Neuronal stem cell (in vitro differentiated cells): ENCODE measurements at regions not wholly inside any gene's neighbourhood (a gene's known extent, or its start where the extent isn't known, plus 50 kb on each side); places are given as distances from the start of the nearest gene placed in this dataset.

Experiments used
- DNase-seq: peaks from one replicate; pipeline ENCODE4 v3.0.0-alpha.2; 2013; ENCODE audit warnings: low spot score
- H2AFZ ChIP-seq: one replicate; pipeline ENCODE4 v1.6.1; 2013; ENCODE audit warnings: mild to moderate bottlenecking, low read length, inconsistent platforms
- H2AK5ac ChIP-seq: 2 replicates; pipeline ENCODE4 v1.6.1; 2013; ENCODE audit warnings: low read depth, mild to moderate bottlenecking, inconsistent platforms, low read length, moderate library complexity, mixed read lengths
- H2BK120ac ChIP-seq: 2 replicates; pipeline ENCODE4 v1.6.1; 2013; ENCODE audit warnings: low read depth, mild to moderate bottlenecking, inconsistent platforms, low read length, moderate library complexity, mixed read lengths
- H2BK12ac ChIP-seq: one replicate; pipeline ENCODE4 v1.6.1; 2013; ENCODE audit warnings: low read length, inconsistent platforms
- H2BK15ac ChIP-seq: 2 replicates; pipeline ENCODE4 v1.6.1; 2013; ENCODE audit warnings: mild to moderate bottlenecking, low read length, inconsistent platforms, mixed read lengths
- H2BK5ac ChIP-seq: one replicate; pipeline ENCODE4 v1.6.1; 2013; ENCODE audit warnings: inconsistent platforms, mild to moderate bottlenecking, low read length, moderate library complexity
- H3K14ac ChIP-seq: one replicate; pipeline ENCODE4 v1.6.1; 2013; ENCODE audit warnings: low read length, inconsistent platforms
- H3K18ac ChIP-seq: 2 replicates; pipeline ENCODE4 v1.6.1; 2013; ENCODE audit warnings: low read length, inconsistent platforms
- H3K23ac ChIP-seq: 2 replicates; pipeline ENCODE4 v1.6.1; 2013; ENCODE audit warnings: low read depth, mild to moderate bottlenecking, mixed read lengths, low read length, inconsistent platforms; ENCODE audit not compliant: poor library complexity
- H3K27ac ChIP-seq: replicated peaks from 3 replicates; pipeline ENCODE4 v1.5.1; 2013; ENCODE audit warnings: low read length, inconsistent platforms
- H3K27me3 ChIP-seq, 3 experiments: 2 replicates each; pipeline ENCODE4 v1.6.1; 2013; ENCODE audit warnings: low read length in 3 of 3, mild to moderate bottlenecking in 2 of 3, inconsistent platforms in 1 of 3, low read depth in 1 of 3, mixed read lengths in 1 of 3, moderate library complexity in 1 of 3; ENCODE audit not compliant: control insufficient read depth in 3 of 3, insufficient read depth in 3 of 3
- H3K36me3 ChIP-seq, 2 donors: replicated peaks in 1 of 2; 2 replicates each; pipeline ENCODE4 v1.6.1; 2013; ENCODE audit warnings: low read length in 2 of 2; ENCODE audit not compliant: control insufficient read depth in 2 of 2, insufficient read depth in 2 of 2
- H3K4ac ChIP-seq: 2 replicates; pipeline ENCODE4 v1.6.1; 2013; ENCODE audit warnings: inconsistent platforms, mild to moderate bottlenecking, low read length, moderate library complexity
- H3K4me1 ChIP-seq, 2 donors: 1 replicate in 1 of 2; 2 replicates in 1 of 2; pipeline ENCODE4 v1.6.1; 2013; ENCODE audit warnings: low read length in 2 of 2, low read depth in 1 of 2; ENCODE audit not compliant: control insufficient read depth in 2 of 2, insufficient read depth in 1 of 2
- H3K4me2 ChIP-seq: one replicate; pipeline ENCODE4 v1.6.1; 2013; ENCODE audit warnings: mild to moderate bottlenecking, low read length, inconsistent platforms; ENCODE audit not compliant: insufficient read depth, poor library complexity, severe bottlenecking
- H3K4me3 ChIP-seq, 2 donors: 2 replicates each; pipeline ENCODE4 v1.5.1; 2013; ENCODE audit warnings: low read length in 2 of 2, mild to moderate bottlenecking in 2 of 2, inconsistent platforms in 1 of 2, moderate library complexity in 1 of 2
- H3K79me1 ChIP-seq: one replicate; pipeline ENCODE4 v1.6.1; 2013; ENCODE audit warnings: low read depth, mild to moderate bottlenecking, inconsistent platforms, low read length, moderate library complexity
- H3K9ac ChIP-seq: one replicate; pipeline ENCODE4 v1.6.1; 2013; ENCODE audit warnings: mild to moderate bottlenecking, low read depth, low read length, inconsistent platforms; ENCODE audit not compliant: poor library complexity
- H3K9me3 ChIP-seq, 2 donors: replicated peaks in 1 of 2; 2 replicates each; pipeline versions ENCODE3 to v1.6.1; 2013; ENCODE audit warnings: low read length in 2 of 2, mild to moderate bottlenecking in 2 of 2, inconsistent platforms in 1 of 2, low read depth in 1 of 2, mixed read lengths in 1 of 2, moderate library complexity in 1 of 2; ENCODE audit not compliant: control insufficient read depth in 2 of 2, insufficient read depth in 1 of 2
- H4K8ac ChIP-seq: one replicate; pipeline ENCODE4 v1.6.1; 2013; ENCODE audit warnings: low read depth, mild to moderate bottlenecking, inconsistent platforms, low read length, moderate library complexity
- H4K91ac ChIP-seq: one replicate; pipeline ENCODE4 v1.6.1; 2013; ENCODE audit warnings: low read length, low read depth, mild to moderate bottlenecking, inconsistent platforms; ENCODE audit not compliant: poor library complexity
- whole genome bisulfite sequencing, 2 donors: extraction: QIAGEN DNeasy Blood & Tissue Kit; methylation state at CpG; one replicate each; pipeline ENCODE4 v1.1.7; 2013; ENCODE audit warnings: missing lambda C conversion rate in 2 of 2, mixed read lengths in 1 of 2; ENCODE audit not compliant: insufficient read length in 2 of 2, insufficient replicate concordance in 1 of 2; ENCODE audit errors: extremely low coverage in 2 of 2; 5-methylcytosine and 5-hydroxymethylcytosine counted together

DNA sequence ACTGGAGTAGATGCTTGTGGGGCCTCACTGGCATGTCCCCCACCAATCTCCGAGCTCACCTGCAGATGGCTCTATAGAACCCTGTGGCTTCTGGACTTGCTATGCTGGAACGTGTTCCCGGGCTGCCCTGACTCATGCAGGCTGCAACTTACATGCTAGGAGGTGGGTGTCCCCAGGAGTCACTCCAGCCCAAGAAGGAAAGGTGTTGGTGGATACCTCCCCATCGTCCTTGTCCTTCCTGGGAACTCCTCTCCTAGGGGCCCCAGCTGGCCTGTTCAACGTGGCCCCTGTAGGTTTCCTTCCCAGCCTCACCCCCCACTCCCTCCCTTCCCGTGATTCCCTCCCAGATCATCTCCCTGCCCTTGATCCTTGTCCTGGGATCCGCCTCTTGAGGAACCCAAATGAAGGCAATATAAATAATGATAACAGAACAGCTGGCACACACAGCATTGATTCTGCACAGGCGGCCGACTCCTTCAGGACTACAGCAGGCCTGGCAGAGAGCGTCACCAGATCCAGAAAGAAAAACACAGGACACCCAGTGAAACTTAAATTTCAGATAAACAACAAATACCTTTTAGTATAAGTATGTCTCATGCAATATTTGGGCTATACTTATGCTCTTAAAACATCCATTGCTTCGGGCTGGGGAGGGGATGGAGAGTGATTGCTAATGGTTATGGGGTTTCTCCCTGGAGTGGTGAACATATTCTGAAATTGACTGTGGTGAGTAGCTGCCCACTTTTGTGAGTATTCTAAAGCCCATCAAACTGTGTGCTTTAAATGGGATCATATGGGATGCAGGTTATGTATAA, 221.1 kb upstream of the GSE1 start:
- Histone ChIP-seq H3K4me3 (no peak overlapping the region), H3K9ac (no peak overlapping the region), H2BK120ac (no peak overlapping the region), H3K27ac (no peak overlapping the region), H2BK15ac (no peak overlapping the region), H4K8ac (no peak overlapping the region), H3K9me3 (no peaks in the 10 kb centered on the region), H2AK5ac (no peak overlapping the region), H2BK12ac (no peak overlapping the region), H3K4me2 (no peak overlapping the region), H3K27me3 (no peaks in the 10 kb centered on the region), H3K14ac (no peak overlapping the region), H2BK5ac (no peak overlapping the region), H4K91ac (no peak overlapping the region), H3K79me1 (no peaks in the 10 kb centered on the region), H3K4ac (no peak overlapping the region), H3K36me3 (no peaks in the 10 kb centered on the region), H3K18ac (no peak overlapping the region), H3K23ac (no peak overlapping the region), H2AFZ (no peak overlapping the region), H3K4me1 (peaks cover 5 to 28% of the 10 kb centered on the region in 2 donors)
- no CpG with 5 or more reads among the region's 11 CpGs for WGBS, 2 donors
- no peak for DNase-seq

DNA sequence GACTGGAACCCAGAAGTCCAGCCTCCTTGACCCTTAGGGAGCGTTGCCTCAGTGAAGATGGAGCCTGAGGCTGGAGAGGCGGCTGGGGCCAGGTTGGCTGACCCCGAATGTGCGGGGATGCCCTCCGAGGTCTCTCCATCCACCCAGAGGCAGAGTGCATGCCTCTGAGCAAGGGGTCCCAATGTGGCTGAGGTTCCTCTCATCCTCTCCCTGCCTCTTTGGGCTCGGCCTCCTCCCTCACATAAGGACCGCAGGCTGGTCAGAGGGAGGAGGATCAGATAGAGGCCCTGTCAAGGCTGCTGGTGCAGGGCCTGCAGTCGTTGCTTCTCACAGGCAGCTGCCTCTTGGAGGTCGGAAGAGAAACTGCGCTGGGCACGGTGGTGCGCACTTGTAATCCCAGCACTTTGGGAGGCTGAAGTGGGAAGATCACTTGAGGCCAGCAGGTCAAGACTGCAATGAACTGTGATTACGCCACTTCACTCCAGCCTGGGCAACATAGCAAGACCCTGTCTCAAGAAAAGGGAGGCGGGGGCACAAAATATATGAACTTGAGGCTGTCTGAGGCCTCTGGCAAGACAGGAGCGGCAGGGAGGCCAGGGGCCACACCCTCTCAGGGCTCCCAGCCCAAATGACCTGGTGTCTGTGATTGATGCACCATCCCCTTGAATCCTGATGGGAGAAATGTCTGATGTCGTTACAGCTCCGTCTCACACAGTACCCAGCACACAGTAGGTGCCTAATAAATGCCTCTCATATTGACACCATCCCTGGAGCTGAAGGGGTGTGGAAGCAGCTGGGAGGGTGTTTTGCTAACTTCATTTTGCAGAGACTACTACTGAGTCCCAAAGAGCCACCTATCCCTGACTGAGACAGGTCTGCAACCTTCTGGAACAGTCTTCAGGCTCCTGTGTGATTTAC, 220.1 kb upstream of the GSE1 start:
- Histone ChIP-seq H3K27ac (no peak overlapping the region), H3K4me3 (no peak overlapping the region), H2BK120ac (no peak overlapping the region), H3K18ac (peak overlapping the region; percentile 16), H3K36me3 (no peaks in the 10 kb centered on the region), H4K91ac (no peak overlapping the region), H3K9me3 (no peaks in the 10 kb centered on the region), H2AFZ (no peak overlapping the region), H3K23ac (peak overlapping the region; percentile 49), H3K14ac (peak overlapping the region; percentile 78), H2AK5ac (peak overlapping the region; percentile 95), H2BK15ac (peak overlapping the region; percentile 93), H2BK12ac (peak overlapping the region; percentile 73), H3K79me1 (no peaks in the 10 kb centered on the region), H4K8ac (no peak overlapping the region), H3K27me3 (no peaks in the 10 kb centered on the region), H3K4ac (no peak overlapping the region), H3K4me2 (no peak overlapping the region), H2BK5ac (no peak overlapping the region), H3K4me1 (peaks cover 5 to 34% of the 10 kb centered on the region in 2 donors), H3K9ac (no peak overlapping the region)
- WGBS, 2 donors = no CpG with 5 or more reads among the region's 17 CpGs
- no peak for DNase-seq

DNA sequence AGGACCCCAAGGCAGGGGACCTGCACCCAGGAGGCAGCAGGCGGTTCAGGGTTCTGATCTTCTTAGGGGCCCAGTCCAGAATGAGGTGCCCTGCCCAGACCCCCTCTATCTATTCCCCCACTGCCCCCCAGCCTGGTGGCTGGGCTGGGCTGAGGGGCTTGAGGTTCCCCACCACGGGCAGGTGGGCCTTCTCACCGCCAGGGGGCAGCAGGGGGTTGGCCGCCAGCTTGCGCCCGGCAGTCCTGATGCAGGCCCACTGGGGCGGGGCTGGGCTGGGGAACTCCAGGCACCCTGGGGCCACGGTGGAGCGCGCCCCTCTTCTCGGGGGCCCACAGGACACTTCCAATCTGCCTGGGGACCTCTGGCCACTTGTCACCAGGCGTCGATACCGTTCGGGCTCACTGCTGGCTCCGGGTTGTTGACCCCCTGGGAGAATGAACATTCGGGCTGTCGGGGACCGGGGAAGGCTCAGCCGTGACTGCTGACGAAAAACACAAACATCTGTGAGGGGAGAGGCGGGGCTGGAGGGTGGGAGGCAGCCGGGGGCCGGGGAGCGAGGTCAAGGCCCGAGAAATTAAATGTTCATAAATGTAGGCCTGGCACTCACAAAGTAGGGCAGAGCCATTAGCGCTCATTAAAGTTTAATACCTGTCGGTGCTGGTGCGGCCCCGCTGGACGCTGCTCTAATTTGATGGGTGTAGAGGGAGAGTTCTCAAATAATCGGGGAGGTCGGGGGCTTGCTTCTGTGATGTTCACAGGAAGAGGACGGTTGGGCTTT, 219.3 kb upstream of the GSE1 start:
- no peak overlapping the region for H3K4ac ChIP-seq
- H2BK12ac ChIP-seq = no peak overlapping the region
- H3K9ac ChIP-seq = no peak overlapping the region
- H3K18ac ChIP-seq = peak overlapping the region; percentile 16
- no peaks in the 10 kb centered on the region for H3K27me3 ChIP-seq
- H3K4me3 ChIP-seq = no peak overlapping the region
- no CpG with 5 or more reads among the region's 34 CpGs for WGBS, 2 donors
- no peak overlapping the region for H4K91ac ChIP-seq
- H3K27ac ChIP-seq = no peak overlapping the region
- H3K4me1 ChIP-seq = peaks cover 5 to 34% of the 10 kb centered on the region in 2 donors
- no peaks in the 10 kb centered on the region for H3K9me3 ChIP-seq
- no peak overlapping the region for H2BK120ac ChIP-seq
- H3K4me2 ChIP-seq = no peak overlapping the region
- DNase-seq = peak; percentile 56
- H2AK5ac ChIP-seq = peak overlapping the region; percentile 4
- H4K8ac ChIP-seq = no peak overlapping the region
- H2AFZ ChIP-seq = no peak overlapping the region
- H3K79me1 ChIP-seq = no peaks in the 10 kb centered on the region
- peak overlapping the region; percentile 71 for H3K23ac ChIP-seq
- H2BK5ac ChIP-seq = peak overlapping the region; percentile 93
- peaks cover 0 to 2% of the 10 kb centered on the region in 2 donors for H3K36me3 ChIP-seq
- no peak overlapping the region for H2BK15ac ChIP-seq
- no peak overlapping the region for H3K14ac ChIP-seq
